Chondrocyte (in vitro differentiated cells): ENCODE measurements at regions not wholly inside any gene's neighbourhood (a gene's known extent, or its start where the extent isn't known, plus 50 kb on each side); places are given as distances from the start of the nearest gene placed in this dataset.
"Not testable (repeated sequence)": the region's sequence is repeated elsewhere in the genome, so short reads cannot be mapped to it uniquely, and the experiment has no call there.

ENCODE experiments used
- DNase-seq: peaks from one replicate; pipeline ENCODE4 v3.0.0; 2021; ENCODE audit warnings: mixed read lengths, low spot score
- H3K27ac Mint-ChIP-seq: one replicate; pipeline ENCODE4 v1.8.0; 2021; ENCODE audit warnings: mild to moderate bottlenecking, moderate library complexity, mixed read lengths; ENCODE audit not compliant: unreplicated experiment
- H3K27me3 Mint-ChIP-seq: 2 replicates; pipeline ENCODE4 v1.8.0; 2021; ENCODE audit warnings: low read depth, mixed read lengths
- H3K36me3 Mint-ChIP-seq: 2 replicates; pipeline ENCODE4 v1.8.0; 2021; ENCODE audit warnings: low read depth, mixed read lengths
- H3K4me1 Mint-ChIP-seq: 2 replicates; pipeline ENCODE4 v1.8.0; 2021; ENCODE audit warnings: low read depth, mild to moderate bottlenecking, mixed read lengths
- H3K4me3 Mint-ChIP-seq: one replicate; pipeline ENCODE4 v1.8.0; 2021; ENCODE audit warnings: mild to moderate bottlenecking, moderate library complexity, mixed read lengths; ENCODE audit not compliant: unreplicated experiment
- H3K9me3 Mint-ChIP-seq: 2 replicates; pipeline ENCODE4 v1.8.0; 2021; ENCODE audit warnings: low read depth, mixed read lengths
- TF ChIP-seq, protein P1 (sequence below): fragments of 200-600 bp; sonication (generic); IDR thresholded peaks from 2 replicates; pipeline ENCODE4 v1.5.0; 2021; ENCODE audit warnings: antibody characterized with exemption, mild to moderate bottlenecking, moderate library complexity

GRCh38 chr15:84151205-84151931 is 84.2 kb upstream of the GOLGA6L4 start:
- Mint-ChIP-seq H3K4me3 (no peak overlapping the region), H3K27ac (no peak overlapping the region), H3K4me1 (no peaks in the 10 kb centered on the region), H3K27me3 (peaks cover 3% of the 10 kb centered on the region), H3K36me3 (no peaks in the 10 kb centered on the region), H3K9me3 (no peaks in the 10 kb centered on the region)
- TF ChIP-seq, protein P1, sequence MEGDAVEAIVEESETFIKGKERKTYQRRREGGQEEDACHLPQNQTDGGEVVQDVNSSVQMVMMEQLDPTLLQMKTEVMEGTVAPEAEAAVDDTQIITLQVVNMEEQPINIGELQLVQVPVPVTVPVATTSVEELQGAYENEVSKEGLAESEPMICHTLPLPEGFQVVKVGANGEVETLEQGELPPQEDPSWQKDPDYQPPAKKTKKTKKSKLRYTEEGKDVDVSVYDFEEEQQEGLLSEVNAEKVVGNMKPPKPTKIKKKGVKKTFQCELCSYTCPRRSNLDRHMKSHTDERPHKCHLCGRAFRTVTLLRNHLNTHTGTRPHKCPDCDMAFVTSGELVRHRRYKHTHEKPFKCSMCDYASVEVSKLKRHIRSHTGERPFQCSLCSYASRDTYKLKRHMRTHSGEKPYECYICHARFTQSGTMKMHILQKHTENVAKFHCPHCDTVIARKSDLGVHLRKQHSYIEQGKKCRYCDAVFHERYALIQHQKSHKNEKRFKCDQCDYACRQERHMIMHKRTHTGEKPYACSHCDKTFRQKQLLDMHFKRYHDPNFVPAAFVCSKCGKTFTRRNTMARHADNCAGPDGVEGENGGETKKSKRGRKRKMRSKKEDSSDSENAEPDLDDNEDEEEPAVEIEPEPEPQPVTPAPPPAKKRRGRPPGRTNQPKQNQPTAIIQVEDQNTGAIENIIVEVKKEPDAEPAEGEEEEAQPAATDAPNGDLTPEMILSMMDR: no peak
- peak; percentile 59 for DNase-seq

DNA sequence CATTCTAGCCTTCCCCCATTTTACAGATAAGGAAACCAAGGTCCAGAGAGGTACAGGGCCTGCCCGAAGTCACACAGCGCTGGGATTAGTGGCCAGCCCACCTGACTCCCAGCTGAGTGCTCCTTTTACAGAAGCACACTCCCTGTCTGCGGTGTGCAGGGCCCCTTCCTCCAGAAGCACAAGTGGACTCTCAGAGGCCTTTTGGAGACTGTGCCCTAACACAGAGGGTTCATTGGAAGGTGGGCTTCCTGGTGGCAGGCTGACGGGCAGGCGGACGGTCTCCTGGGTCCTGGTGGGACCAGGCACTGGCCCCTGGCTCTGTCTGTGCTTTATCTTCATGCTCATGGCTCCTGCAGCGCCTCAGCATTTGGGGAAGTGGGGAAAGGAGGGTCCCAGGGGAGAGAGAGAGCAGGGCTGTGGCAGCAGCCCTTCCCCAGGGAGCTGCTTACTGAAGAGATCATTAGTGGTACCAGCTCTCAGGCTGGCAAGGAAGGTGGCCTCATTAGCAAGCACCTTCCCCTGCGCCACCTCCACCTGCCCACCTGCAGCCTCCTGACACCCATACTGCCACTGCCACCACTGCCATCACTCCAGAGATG is 83.1 kb upstream of the GOLGA6L4 start:
- not testable (repeated sequence) for H3K27me3 Mint-ChIP-seq, H3K4me1 Mint-ChIP-seq, H3K36me3 Mint-ChIP-seq, H3K27ac Mint-ChIP-seq, H3K4me3 Mint-ChIP-seq, H3K9me3 Mint-ChIP-seq
- DNase-seq: peak; percentile 73

DNA sequence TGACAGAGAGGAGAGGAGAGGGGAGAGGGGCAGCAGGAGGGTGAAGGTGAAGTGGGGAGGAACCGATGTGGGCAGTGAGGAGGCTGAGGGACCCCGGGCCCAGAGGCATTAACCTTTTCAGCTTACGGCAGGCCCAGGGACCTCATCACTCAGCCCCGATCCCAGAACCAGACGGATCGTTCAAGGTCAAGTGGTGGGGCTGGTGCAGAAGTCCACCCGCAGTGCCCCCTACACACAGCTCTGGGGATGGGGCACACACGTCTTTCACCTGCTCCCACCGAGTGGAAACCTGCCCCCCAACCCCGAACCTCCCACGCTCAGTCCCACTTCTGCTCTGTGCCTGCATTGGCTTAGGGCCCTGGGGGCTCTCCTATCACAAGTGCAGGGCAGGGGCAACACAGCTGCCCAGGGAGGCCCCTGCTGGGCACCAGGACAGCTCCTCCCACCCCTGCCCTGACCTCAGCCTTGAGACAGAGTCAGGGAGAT is 81.9 kb upstream of the GOLGA6L4 start:
- not testable (repeated sequence) for H3K36me3 Mint-ChIP-seq, H3K4me3 Mint-ChIP-seq, H3K4me1 Mint-ChIP-seq, H3K27ac Mint-ChIP-seq, H3K27me3 Mint-ChIP-seq, H3K9me3 Mint-ChIP-seq
- DNase-seq: peak; percentile 44

GRCh38 chr15:84154314-84154713 is 81.3 kb upstream of the GOLGA6L4 start:
- H3K4me1 Mint-ChIP-seq, H3K27me3 Mint-ChIP-seq, H3K27ac Mint-ChIP-seq, DNase-seq, H3K36me3 Mint-ChIP-seq, H3K9me3 Mint-ChIP-seq, H3K4me3 Mint-ChIP-seq: not testable (repeated sequence)

GRCh38 chr15:84154787-84155186 is 80.8 kb upstream of the GOLGA6L4 start:
- not testable (repeated sequence) for H3K4me3 Mint-ChIP-seq, H3K27ac Mint-ChIP-seq, H3K9me3 Mint-ChIP-seq, H3K36me3 Mint-ChIP-seq, H3K4me1 Mint-ChIP-seq, DNase-seq, H3K27me3 Mint-ChIP-seq

GRCh38 chr15:84155792-84156587 is 79.6 kb upstream of the GOLGA6L4 start:
- H3K9me3 Mint-ChIP-seq: not testable (repeated sequence)

DNA sequence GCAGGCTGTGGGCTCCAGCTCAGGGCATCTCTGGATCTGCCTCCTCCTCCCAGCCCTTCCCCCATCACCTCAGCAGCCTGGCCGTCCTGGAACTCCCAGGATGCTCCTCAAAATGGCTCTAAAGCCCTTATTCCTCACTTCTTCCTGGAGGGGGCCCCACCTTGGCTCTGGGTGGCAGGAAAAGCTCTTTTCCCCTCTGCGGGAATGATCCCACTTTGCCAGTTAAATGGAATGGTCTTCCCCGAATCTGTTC is 79.1 kb upstream of the GOLGA6L4 start:
- not testable (repeated sequence) for H3K27ac Mint-ChIP-seq, DNase-seq, H3K4me3 Mint-ChIP-seq, H3K36me3 Mint-ChIP-seq, H3K4me1 Mint-ChIP-seq, H3K9me3 Mint-ChIP-seq, H3K27me3 Mint-ChIP-seq

More at GRCh38 chr15:84155792-84156587, 79.6 kb upstream of the GOLGA6L4 start:
- not testable (repeated sequence) for H3K4me3 Mint-ChIP-seq, H3K36me3 Mint-ChIP-seq, H3K27me3 Mint-ChIP-seq, H3K4me1 Mint-ChIP-seq, H3K27ac Mint-ChIP-seq
- peak; percentile 90 for DNase-seq

DNA sequence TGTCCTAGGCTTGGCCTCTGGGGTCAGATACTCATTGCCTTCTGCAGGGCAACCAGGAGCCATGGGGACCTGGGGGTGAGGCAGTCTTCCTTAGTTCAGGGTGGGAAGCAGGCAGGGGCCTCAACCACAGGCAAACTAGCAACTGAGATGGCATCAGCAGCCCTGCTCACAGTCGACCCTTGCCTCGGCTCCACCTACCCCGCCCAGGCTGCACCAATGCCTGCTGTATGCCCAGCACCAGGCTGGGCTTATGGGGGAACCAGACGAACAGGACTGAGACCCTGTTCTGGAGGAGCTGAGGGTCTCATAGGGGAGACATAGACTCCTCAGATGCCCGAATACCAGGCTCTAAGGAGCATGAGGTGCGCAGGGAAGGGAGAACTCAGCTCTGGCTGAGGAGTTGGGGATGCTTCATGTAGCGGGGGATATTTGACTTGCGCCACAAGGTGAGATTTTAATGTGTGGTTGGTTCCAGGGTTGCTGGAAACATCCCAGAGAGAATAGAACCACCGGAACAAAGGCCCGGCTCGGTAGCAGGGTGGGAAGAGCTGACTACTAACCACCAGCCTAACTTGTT is 78.4 kb upstream of the GOLGA6L4 start:
- not testable (repeated sequence) for H3K4me1 Mint-ChIP-seq, H3K27ac Mint-ChIP-seq, H3K4me3 Mint-ChIP-seq, H3K36me3 Mint-ChIP-seq, H3K27me3 Mint-ChIP-seq, H3K9me3 Mint-ChIP-seq
- peak; percentile 61 for DNase-seq

DNA sequence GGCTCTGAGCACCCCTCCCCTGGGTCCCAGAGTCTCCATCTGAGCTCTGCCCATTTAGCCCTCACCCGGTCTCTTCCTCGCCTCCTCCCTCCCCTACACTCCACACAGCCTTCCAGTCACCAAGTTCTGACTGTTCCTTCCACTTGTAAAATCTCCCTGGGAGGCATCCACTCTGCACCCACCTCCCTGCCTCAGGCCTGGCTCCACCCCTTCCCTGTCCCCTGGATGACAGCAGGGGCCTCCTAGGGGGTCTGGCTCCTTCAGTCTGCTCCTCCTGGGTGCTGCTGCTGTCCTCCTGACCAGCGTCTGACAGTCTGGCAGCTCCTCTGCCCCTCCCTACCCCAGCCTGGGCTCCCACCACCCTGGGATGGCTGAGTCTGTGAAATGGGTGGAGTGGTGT is 77.7 kb upstream of the GOLGA6L4 start:
- H3K27ac Mint-ChIP-seq, DNase-seq, H3K36me3 Mint-ChIP-seq, H3K9me3 Mint-ChIP-seq, H3K4me3 Mint-ChIP-seq, H3K4me1 Mint-ChIP-seq, H3K27me3 Mint-ChIP-seq: not testable (repeated sequence)

DNA sequence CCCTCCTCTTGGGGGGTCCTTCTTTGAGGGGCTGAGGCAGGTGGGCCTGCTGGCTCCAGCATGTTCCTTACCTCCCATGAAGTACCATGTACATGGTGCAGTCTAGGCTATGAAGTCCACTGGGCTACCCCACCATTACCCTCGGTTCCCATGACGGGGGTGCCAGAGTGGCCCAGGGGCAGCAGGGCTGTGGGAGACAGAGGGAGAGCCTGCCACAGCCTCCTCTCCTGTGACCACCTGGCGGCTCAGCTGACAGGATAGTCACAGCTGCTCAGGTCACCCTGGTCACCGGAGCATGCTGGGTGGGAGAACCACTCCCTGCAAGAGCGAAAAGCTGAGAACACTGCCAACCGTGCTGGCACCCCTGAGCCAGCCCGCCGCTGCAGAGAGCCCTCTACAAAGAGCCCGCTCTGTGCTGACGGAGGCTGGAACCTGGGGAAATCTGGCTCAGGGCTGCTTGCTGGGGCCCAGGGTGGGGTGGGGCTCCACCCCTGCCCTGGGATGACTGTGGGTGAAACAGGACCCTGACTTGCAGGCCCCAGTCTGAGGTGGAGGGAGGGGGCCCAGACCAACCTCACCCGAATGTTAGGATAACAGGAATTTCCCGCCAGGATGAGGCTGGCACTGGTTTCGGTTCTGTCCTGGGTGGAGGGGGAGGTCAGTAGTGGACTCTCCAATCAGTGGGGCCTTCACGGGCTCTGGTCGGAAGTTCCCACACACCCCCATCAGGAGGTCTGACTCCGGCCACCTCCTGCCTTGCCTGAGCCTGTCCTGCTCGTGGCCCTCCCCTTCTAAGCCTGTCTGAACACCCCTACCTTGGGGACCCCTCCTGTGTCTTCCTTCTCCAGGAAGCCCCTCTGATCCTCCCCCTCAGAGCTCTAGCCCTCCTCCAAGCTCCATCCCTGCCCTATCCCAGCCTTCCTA is 76.0 kb upstream of the GOLGA6L4 start:
- not testable (repeated sequence) for H3K4me3 Mint-ChIP-seq, H3K4me1 Mint-ChIP-seq, H3K27ac Mint-ChIP-seq, H3K9me3 Mint-ChIP-seq, H3K27me3 Mint-ChIP-seq, H3K36me3 Mint-ChIP-seq
- peak; percentile 59 for DNase-seq
